Right atrium auricular region (tissue), 2 donors: ENCODE measurements at regions not wholly inside any gene's neighbourhood (a gene's known extent, or its start where the extent isn't known, plus 50 kb on each side); places are given as distances from the start of the nearest gene placed in this dataset.
"Not testable (repeated sequence)": the region's sequence is repeated elsewhere in the genome, so short reads cannot be mapped to it uniquely, and the experiment has no call there.

Experiments
- DNase-seq: peaks from one replicate; pipeline ENCODE4 v3.0.0-alpha.2; 2019; ENCODE audit warnings: low spot score
- H3K27ac ChIP-seq, 2 donors: fragments of 200-600 bp; sonication (generic); 1 replicate in 1 of 2; 2 replicates in 1 of 2; pipeline ENCODE4 v1.5.1; 2016 to 2019
- H3K27me3 ChIP-seq, 2 donors: fragments of 200-600 bp; sonication (generic); one replicate each; pipeline versions ENCODE4 v1.5.1 to v1.6.0; 2017 to 2019
- H3K36me3 ChIP-seq: fragments of 200-600 bp; sonication (generic); one replicate; pipeline ENCODE4 v1.5.1; 2016
- H3K4me1 ChIP-seq, 2 donors: fragments of 200-600 bp; sonication (generic); one replicate each; pipeline versions ENCODE4 v1.5.1 to v1.6.0; 2017 to 2019
- H3K4me3 ChIP-seq, 2 donors: fragments of 200-600 bp; sonication (generic); 1 replicate in 1 of 2; 2 replicates in 1 of 2; pipeline ENCODE4 v1.5.1; 2017 to 2019; ENCODE audit warnings: mild to moderate bottlenecking in 1 of 2, moderate library complexity in 1 of 2
- H3K9me3 ChIP-seq, 2 donors: fragments of 200-600 bp; sonication (generic); one replicate each; pipeline ENCODE4 v1.5.1; 2019
- TF ChIP-seq, protein P1 (sequence below), 2 donors: fragments of 200-600 bp; sonication (generic); IDR thresholded peaks; one replicate each; pipeline ENCODE4 v1.5.1; 2019; ENCODE audit warnings: antibody characterized with exemption in 2 of 2

- Histone ChIP-seq H3K4me3 (no peak overlapping the region), H3K4me1 (no peaks in the 10 kb centered on the region), H3K9me3 (peaks cover 4 to 12% of the 10 kb centered on the region in 2 donors), H3K27me3 (no peaks in the 10 kb centered on the region), H3K27ac (no peak overlapping the region), H3K36me3 (no peaks in the 10 kb centered on the region)
- TF ChIP-seq, protein P1, sequence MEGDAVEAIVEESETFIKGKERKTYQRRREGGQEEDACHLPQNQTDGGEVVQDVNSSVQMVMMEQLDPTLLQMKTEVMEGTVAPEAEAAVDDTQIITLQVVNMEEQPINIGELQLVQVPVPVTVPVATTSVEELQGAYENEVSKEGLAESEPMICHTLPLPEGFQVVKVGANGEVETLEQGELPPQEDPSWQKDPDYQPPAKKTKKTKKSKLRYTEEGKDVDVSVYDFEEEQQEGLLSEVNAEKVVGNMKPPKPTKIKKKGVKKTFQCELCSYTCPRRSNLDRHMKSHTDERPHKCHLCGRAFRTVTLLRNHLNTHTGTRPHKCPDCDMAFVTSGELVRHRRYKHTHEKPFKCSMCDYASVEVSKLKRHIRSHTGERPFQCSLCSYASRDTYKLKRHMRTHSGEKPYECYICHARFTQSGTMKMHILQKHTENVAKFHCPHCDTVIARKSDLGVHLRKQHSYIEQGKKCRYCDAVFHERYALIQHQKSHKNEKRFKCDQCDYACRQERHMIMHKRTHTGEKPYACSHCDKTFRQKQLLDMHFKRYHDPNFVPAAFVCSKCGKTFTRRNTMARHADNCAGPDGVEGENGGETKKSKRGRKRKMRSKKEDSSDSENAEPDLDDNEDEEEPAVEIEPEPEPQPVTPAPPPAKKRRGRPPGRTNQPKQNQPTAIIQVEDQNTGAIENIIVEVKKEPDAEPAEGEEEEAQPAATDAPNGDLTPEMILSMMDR (IDR thresholded peaks at IDR 0.05), result no peak
- DNase-seq, result no peak
Measured at GRCh38 chr2:5020116-5020875, 671.9 kb upstream of the SOX11 start.

DNA sequence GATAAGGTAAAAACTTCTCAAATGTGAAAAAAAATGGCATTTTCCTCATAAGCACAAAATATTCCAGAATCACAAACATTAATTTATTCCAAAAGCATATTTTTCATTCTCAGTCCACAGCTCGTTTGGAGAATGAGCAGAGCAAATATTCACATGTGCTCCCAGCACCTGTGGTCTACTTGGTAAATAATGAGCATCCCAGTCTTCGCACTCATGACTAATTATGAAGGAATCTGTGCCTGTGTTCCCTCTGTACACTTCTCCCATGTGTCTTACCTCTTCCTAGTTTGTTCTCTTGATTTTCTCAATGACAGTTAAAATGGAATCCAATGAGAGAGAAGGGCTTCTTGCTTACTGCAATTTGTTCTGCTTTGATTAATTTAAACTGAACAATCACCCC lies 671.0 kb upstream of the SOX11 start:
- TF ChIP-seq, protein P1 (IDR thresholded peaks at IDR 0.05), result no peak
- no peaks in the 10 kb centered on the region for H3K36me3 ChIP-seq
- H3K4me3 ChIP-seq, result no peak overlapping the region
- no peaks in the 10 kb centered on the region for H3K27me3 ChIP-seq
- H3K9me3 ChIP-seq, result peaks cover 4 to 12% of the 10 kb centered on the region in 2 donors
- DNase-seq, result no peak
- H3K27ac ChIP-seq, result no peak overlapping the region
- H3K4me1 ChIP-seq, result no peaks in the 10 kb centered on the region

GRCh38 chr2:5022061-5022460 lies 670.1 kb upstream of the SOX11 start:
- no peaks in the 10 kb centered on the region for H3K4me1 ChIP-seq
- H3K27me3 ChIP-seq, result no peaks in the 10 kb centered on the region
- TF ChIP-seq, protein P1 (IDR thresholded peaks at IDR 0.05), result no peak
- no peak overlapping the region for H3K27ac ChIP-seq
- no peak overlapping the region for H3K4me3 ChIP-seq
- H3K36me3 ChIP-seq, result no peaks in the 10 kb centered on the region
- DNase-seq, result no peak
- peaks cover 4 to 12% of the 10 kb centered on the region in 2 donors for H3K9me3 ChIP-seq

DNA sequence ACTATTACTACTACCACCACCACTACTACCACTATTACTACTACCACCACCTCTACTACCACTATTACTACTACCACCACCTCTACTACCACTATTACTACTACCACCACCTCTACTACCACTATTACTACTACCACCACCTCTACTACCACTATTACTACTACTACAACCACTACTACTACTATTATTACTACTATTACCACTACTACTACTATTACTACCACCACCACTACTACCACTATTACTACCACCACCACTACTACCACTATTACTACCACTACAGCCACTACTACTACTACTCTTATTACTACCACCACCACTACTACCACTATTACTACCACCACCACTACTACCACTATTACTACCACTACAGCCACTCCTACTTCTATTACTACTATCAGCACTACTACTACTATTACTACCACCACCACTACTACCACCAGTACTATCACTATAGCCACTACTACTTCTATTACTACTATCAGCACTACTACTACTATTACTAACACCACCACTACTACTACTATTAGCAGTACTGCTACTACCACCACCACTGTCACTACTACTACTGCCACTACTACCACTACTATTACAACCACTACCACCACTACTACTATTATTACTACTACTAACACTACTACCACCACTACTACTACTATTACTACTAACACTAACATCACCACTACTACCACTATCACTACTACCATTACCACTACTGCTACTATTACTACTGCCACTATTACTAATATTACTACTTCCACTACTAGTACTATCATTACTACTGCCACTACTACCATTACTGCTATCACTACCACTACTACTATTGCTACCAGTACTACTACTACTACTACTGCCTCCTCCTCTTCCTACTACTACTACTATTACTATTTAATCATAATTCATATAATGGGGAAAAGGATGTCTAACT lies 669.2 kb upstream of the SOX11 start:
- H3K4me3 ChIP-seq, H3K27me3 ChIP-seq, H3K36me3 ChIP-seq, DNase-seq, H3K4me1 ChIP-seq, H3K27ac ChIP-seq: not testable (repeated sequence)
- peaks cover 4 to 12% of the 10 kb centered on the region in 2 donors for H3K9me3 ChIP-seq

GRCh38 chr2:5026571-5027234 lies 665.5 kb upstream of the SOX11 start:
- TF ChIP-seq, protein P1 (IDR thresholded peaks at IDR 0.05), result no peak
- Histone ChIP-seq H3K4me1 (no peaks in the 10 kb centered on the region), H3K27me3 (no peaks in the 10 kb centered on the region), H3K9me3 (peaks cover 4 to 12% of the 10 kb centered on the region in 2 donors), H3K36me3 (no peaks in the 10 kb centered on the region), H3K27ac (no peak overlapping the region), H3K4me3 (no peak overlapping the region)
- no peak for DNase-seq

DNA sequence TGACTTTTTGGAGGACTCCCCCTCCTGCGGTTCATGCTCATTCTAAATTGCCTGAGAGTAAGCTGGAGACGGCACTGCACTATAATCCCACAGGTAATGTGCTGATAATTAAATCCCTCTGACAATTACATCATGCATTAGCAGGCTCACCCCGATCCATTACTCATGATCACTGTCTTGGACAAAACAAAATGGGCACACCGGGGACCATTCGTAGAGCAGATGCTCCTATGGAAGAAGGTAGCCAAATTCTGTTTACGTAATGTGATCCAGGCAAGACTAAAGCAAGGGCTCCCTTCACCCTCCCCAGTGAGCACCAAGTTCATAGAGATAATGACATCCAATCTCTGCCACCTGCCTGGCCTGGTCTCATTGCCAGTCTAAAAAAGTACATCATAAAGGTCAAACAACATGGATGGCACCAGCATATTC lies 657.1 kb upstream of the SOX11 start:
- H3K27ac ChIP-seq, result no peak overlapping the region
- H3K36me3 ChIP-seq, result no peaks in the 10 kb centered on the region
- no peaks in the 10 kb centered on the region for H3K4me1 ChIP-seq
- no peaks in the 10 kb centered on the region for H3K9me3 ChIP-seq
- TF ChIP-seq, protein P1 (IDR thresholded peaks at IDR 0.05), result no peak
- no peaks in the 10 kb centered on the region for H3K27me3 ChIP-seq
- no peak overlapping the region for H3K4me3 ChIP-seq
- DNase-seq, result no peak
